ENCODE measurements at regions not wholly inside any gene's neighbourhood (a gene's known extent, or its start where the extent isn't known, plus 50 kb on each side); places are given as distances from the start of the nearest gene placed in this dataset.

DNA sequence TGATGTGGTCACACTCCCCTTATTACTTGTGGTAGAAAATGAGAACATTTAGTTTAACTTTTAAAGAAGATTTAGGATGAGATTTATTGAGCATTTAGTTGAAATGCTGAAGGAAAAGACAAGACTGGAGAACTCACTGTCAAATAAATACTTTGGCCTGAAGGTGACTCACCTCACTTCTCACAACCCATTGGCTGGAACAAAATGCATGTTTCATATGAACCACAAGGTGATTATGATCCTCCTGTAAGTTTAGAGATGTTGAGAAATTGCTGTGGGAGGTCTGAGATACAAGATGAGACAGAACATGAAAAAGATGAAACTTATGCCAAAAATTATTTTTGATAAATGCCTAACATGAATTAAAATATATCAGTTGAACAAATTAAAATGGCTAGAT lies 1004.5 kb downstream of the SOCS6 start:
- no peak overlapping the region for H2AFZ ChIP-seq (ENCODE audit: low read length)
- in situ Hi-C loops (cut with HindIII; ENCODE audit: extremely low pct_ligation_motif_present, low pct_unique_long_range_greater_than_20kb), result no loop called here
- DNase-seq (ENCODE audit: low spot score), result no peak
- no peaks in the 10 kb centered on the region for H3K9me3 ChIP-seq (ENCODE audit: low read length)
- ATAC-seq, result no peak
- intact Hi-C loops (cut with micrococcal nuclease; ENCODE audit: unreplicated experiment), result no loop called here
- H3K36me3 ChIP-seq (replicated peaks in 1 of 2; ENCODE audit: control insufficient read depth in 1 of 2, insufficient read depth in 2 of 2, low read length in 2 of 2), result no peaks in the 10 kb centered on the region
- no peaks in the 10 kb centered on the region for H3K4me1 ChIP-seq (ENCODE audit: insufficient read depth, low read length)
- no peak overlapping the region for H3K9ac ChIP-seq (ENCODE audit: insufficient read depth, low read depth, low read length)
- no TSS peak for BruUV-seq (replicated peaks)
- H3K27ac ChIP-seq (ENCODE audit: extremely low read length, insufficient read depth, low read length), result no peak overlapping the region
- no peaks in the 10 kb centered on the region for H3K79me2 ChIP-seq (ENCODE audit: insufficient read depth, low read length)
- ChIA-PET POLR2A (no interaction called here), CTCF (ENCODE audit: low intra/inter-chr PET ratio, low total read pairs) (no interaction called here)
- FAIRE-seq, result no peak
- no peaks in the 10 kb centered on the region for H4K20me1 ChIP-seq (ENCODE audit: insufficient read depth, low read length)
- H3K27me3 ChIP-seq (ENCODE audit: control insufficient read depth in 1 of 2, insufficient read depth in 2 of 2, low read length in 2 of 2), result no peaks in the 10 kb centered on the region
- H3K4me3 ChIP-seq (replicated peaks in 1 of 3; ENCODE audit: insufficient read depth in 1 of 3, low read depth in 2 of 3, low read length in 3 of 3), result no peak overlapping the region
- H3K4me2 ChIP-seq (ENCODE audit: low read depth, low read length), result no peak overlapping the region
- TF ChIP-seq ZNF850 (CRISPR knock-in tag; conservative IDR thresholded peaks at IDR 0.05) (no peak), RFX1 (IDR thresholded peaks at IDR 0.05) (no peak), SALL2 (CRISPR knock-in tag; IDR thresholded peaks at IDR 0.05) (no peak)
- TF ChIP-seq, protein P1, sequence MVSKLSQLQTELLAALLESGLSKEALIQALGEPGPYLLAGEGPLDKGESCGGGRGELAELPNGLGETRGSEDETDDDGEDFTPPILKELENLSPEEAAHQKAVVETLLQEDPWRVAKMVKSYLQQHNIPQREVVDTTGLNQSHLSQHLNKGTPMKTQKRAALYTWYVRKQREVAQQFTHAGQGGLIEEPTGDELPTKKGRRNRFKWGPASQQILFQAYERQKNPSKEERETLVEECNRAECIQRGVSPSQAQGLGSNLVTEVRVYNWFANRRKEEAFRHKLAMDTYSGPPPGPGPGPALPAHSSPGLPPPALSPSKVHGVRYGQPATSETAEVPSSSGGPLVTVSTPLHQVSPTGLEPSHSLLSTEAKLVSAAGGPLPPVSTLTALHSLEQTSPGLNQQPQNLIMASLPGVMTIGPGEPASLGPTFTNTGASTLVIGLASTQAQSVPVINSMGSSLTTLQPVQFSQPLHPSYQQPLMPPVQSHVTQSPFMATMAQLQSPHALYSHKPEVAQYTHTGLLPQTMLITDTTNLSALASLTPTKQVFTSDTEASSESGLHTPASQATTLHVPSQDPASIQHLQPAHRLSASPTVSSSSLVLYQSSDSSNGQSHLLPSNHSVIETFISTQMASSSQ (IDR thresholded peaks at IDR 0.05; ENCODE audit: low read depth), result no peak
- TF ChIP-seq, protein P1 (CRISPR knock-in tag; IDR thresholded peaks at IDR 0.05; ENCODE audit: borderline replicate concordance), result no peak

DNA sequence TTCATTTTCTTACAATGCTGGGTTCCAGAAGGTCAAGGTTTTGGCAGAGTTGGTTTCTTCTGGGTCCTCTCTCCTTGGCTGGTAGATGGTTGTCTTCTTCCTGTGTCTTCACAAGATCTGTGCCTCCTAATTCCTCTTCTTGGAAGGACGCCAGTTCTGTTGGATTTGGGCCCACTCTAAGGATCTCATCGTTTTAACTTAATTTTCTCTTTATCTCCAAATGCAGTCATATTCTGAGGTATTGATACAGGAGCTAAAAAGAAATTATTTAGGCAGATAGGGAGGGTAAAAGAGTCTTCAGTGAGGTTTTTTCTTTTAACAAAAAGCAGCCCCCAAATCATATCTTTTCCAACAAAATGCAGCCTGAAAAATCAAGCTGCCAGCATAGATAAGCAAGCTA lies 998.4 kb downstream of the SOCS6 start:
- FAIRE-seq (no peak), ATAC-seq (no peak), DNase-seq (ENCODE audit: low spot score) (no peak)
- no peak overlapping the region for H2AFZ ChIP-seq (ENCODE audit: low read length)
- H3K4me3 ChIP-seq (replicated peaks in 1 of 3; ENCODE audit: insufficient read depth in 1 of 3, low read depth in 2 of 3, low read length in 3 of 3), result no peak overlapping the region
- H3K36me3 ChIP-seq (replicated peaks in 1 of 2; ENCODE audit: control insufficient read depth in 1 of 2, insufficient read depth in 2 of 2, low read length in 2 of 2), result no peaks in the 10 kb centered on the region
- H3K4me1 ChIP-seq (ENCODE audit: insufficient read depth, low read length), result no peaks in the 10 kb centered on the region
- POLR2A ChIA-PET, result no interaction called here
- intact Hi-C loops (cut with micrococcal nuclease; ENCODE audit: unreplicated experiment), result no loop called here
- no peak overlapping the region for H3K4me2 ChIP-seq (ENCODE audit: low read depth, low read length)
- H3K9me3 ChIP-seq (ENCODE audit: low read length), result no peaks in the 10 kb centered on the region
- no peak overlapping the region for H3K9ac ChIP-seq (ENCODE audit: insufficient read depth, low read depth, low read length)
- no TSS peak for BruUV-seq (replicated peaks)
- CTCF ChIA-PET (ENCODE audit: low intra/inter-chr PET ratio, low total read pairs), result no interaction called here
- H3K27ac ChIP-seq (ENCODE audit: extremely low read length, insufficient read depth, low read length), result no peak overlapping the region
- no peaks in the 10 kb centered on the region for H3K79me2 ChIP-seq (ENCODE audit: insufficient read depth, low read length)
- in situ Hi-C loops (cut with HindIII; ENCODE audit: extremely low pct_ligation_motif_present, low pct_unique_long_range_greater_than_20kb), result no loop called here
- no peaks in the 10 kb centered on the region for H4K20me1 ChIP-seq (ENCODE audit: insufficient read depth, low read length)
- WGBS (ENCODE audit: low lambda C conversion rate), result 0% methylated on average over 2 of the region's 2 CpGs
- H3K27me3 ChIP-seq (ENCODE audit: control insufficient read depth in 1 of 2, insufficient read depth in 2 of 2, low read length in 2 of 2), result no peaks in the 10 kb centered on the region
- no peak for TF ChIP-seq TBP (CRISPR knock-in tag; IDR thresholded peaks at IDR 0.05)
- no peak for TF ChIP-seq ZFP90 (CRISPR knock-in tag; IDR thresholded peaks at IDR 0.05; ENCODE audit: borderline replicate concordance)
- TF ChIP-seq AGO2 (optimal IDR thresholded peaks at IDR 0.05; ENCODE audit: low read depth, low read length), result no peak
- TF ChIP-seq EED (CRISPR knock-in tag; IDR thresholded peaks at IDR 0.05), result no peak
- no peak for TF ChIP-seq ETV6 (CRISPR knock-in tag; conservative IDR thresholded peaks at IDR 0.05)
- TF ChIP-seq, protein P2, sequence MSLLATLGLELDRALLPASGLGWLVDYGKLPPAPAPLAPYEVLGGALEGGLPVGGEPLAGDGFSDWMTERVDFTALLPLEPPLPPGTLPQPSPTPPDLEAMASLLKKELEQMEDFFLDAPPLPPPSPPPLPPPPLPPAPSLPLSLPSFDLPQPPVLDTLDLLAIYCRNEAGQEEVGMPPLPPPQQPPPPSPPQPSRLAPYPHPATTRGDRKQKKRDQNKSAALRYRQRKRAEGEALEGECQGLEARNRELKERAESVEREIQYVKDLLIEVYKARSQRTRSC (CRISPR knock-in tag; IDR thresholded peaks at IDR 0.05; ENCODE audit: low read depth), result no peak

All from HepG2 (cell line).